Esophagus muscularis mucosa (tissue), 4 donors: ENCODE measurements at regions not wholly inside any gene's neighbourhood (a gene's known extent, or its start where the extent isn't known, plus 50 kb on each side); places are given as distances from the start of the nearest gene placed in this dataset.

ENCODE experiments used
- DNase-seq: peaks from one replicate; pipeline ENCODE4 v3.0.0-alpha.2; 2017; ENCODE audit errors: extremely low spot score
- H3K27ac ChIP-seq, 4 donors: fragments of 200-600 bp; sonication (generic); replicated peaks in 1 of 4; 1 replicate in 3 of 4; 2 replicates in 1 of 4; pipeline ENCODE4 v1.5.1; 2016 to 2019; ENCODE audit warnings: mild to moderate bottlenecking in 1 of 4
- H3K27me3 ChIP-seq, 4 donors: fragments of 200-600 bp; sonication (generic); one replicate each; pipeline versions ENCODE4 v1.5.1 to v1.6.0; 2016 to 2019
- H3K36me3 ChIP-seq, 4 donors: fragments of 200-600 bp; sonication (generic); one replicate each; pipeline ENCODE4 v1.5.1; 2016 to 2019
- H3K4me1 ChIP-seq, 4 donors: fragments of 200-600 bp; sonication (generic); one replicate each; pipeline ENCODE4 v1.5.1; 2016 to 2019
- H3K4me3 ChIP-seq, 4 donors: fragments of 200-600 bp; sonication (generic); 1 replicate in 2 of 4; 2 replicates in 2 of 4; pipeline ENCODE4 v1.5.1; 2016 to 2019; ENCODE audit warnings: mild to moderate bottlenecking in 4 of 4, moderate library complexity in 1 of 4
- H3K9me3 ChIP-seq, 4 donors: fragments of 200-600 bp; sonication (generic); 1 replicate in 3 of 4; 2 replicates in 1 of 4; pipeline ENCODE4 v1.5.1; 2016 to 2019
- CTCF ChIP-seq, 3 experiments: fragments of 200-600 bp in 2 of 3; fragments of 450-650 bp in 1 of 3; sonication (generic) in 2 of 3; IDR thresholded peaks; one replicate each; pipeline ENCODE4 v1.5.1; 2017 to 2019; ENCODE audit warnings: antibody characterized with exemption in 3 of 3, mild to moderate bottlenecking in 2 of 3, moderate library complexity in 1 of 3
- EP300 ChIP-seq: sonication (generic); formaldehyde crosslinking; IDR thresholded peaks from one replicate; pipeline ENCODE4 v1.6.1; 2017; ENCODE audit warnings: antibody characterized with exemption
- POLR2A ChIP-seq: fragments of 450-650 bp; IDR thresholded peaks from one replicate; pipeline ENCODE4 v1.6.1; 2017; ENCODE audit warnings: antibody characterized with exemption, moderate library complexity, mild to moderate bottlenecking, low read depth
- POLR2AphosphoS5 ChIP-seq, 2 donors: sonication (generic); formaldehyde crosslinking; IDR thresholded peaks; one replicate each; pipeline ENCODE4 v1.6.1; 2017; ENCODE audit warnings: antibody characterized with exemption in 2 of 2
- WGBS: methylation state at CpG from one replicate; pipeline ENCODE4 v1.1.5; 2018; 5-methylcytosine and 5-hydroxymethylcytosine counted together
- intact Hi-C: fragments of 100-400 bp; cut with DNase I; formaldehyde crosslinking; loops from one replicate; pipeline ENCODE4 v1.15.1; 2023

GRCh38 chr7:47677664-47678063 lies 95.8 kb upstream of the TNS3 start:
- TF ChIP-seq POLR2AphosphoS5 (IDR thresholded peaks at IDR 0.05) (no peak), POLR2A (no peak), CTCF (IDR thresholded peaks at IDR 0.05) (no peak), EP300 (no peak)
- Histone ChIP-seq H3K9me3 (no peaks in the 10 kb centered on the region), H3K27me3 (no peaks in the 10 kb centered on the region), H3K27ac (no peak overlapping the region), H3K36me3 (no peaks in the 10 kb centered on the region), H3K4me3 (no peak overlapping the region), H3K4me1 (peaks cover 0 to 12% (median 7%) of the 10 kb centered on the region in 4 donors)
- DNase-seq: no peak
- 85% methylated on average over 1 of the region's 1 CpG for WGBS
- intact Hi-C loops: no loop called here

- H3K36me3 ChIP-seq: no peaks in the 10 kb centered on the region
- intact Hi-C loops: no loop called here
Measured at GRCh38 chr7:47677093-47677492, 95.2 kb upstream of the TNS3 start.

GRCh38 chr7:47672977-47673381 lies 91.1 kb upstream of the TNS3 start:
- H3K36me3 ChIP-seq: no peaks in the 10 kb centered on the region
- 91% methylated on average over 3 of the region's 3 CpGs for WGBS

More at GRCh38 chr7:47677093-47677492, 95.2 kb upstream of the TNS3 start:
- 100% methylated on average over 2 of the region's 2 CpGs for WGBS
- Histone ChIP-seq H3K4me3 (no peak overlapping the region), H3K4me1 (peaks cover 0 to 12% (median 7%) of the 10 kb centered on the region in 4 donors), H3K9me3 (no peaks in the 10 kb centered on the region), H3K27ac (no peak overlapping the region), H3K27me3 (no peaks in the 10 kb centered on the region)
- TF ChIP-seq CTCF (IDR thresholded peaks at IDR 0.05) (no peak), POLR2A (no peak), POLR2AphosphoS5 (IDR thresholded peaks at IDR 0.05) (no peak), EP300 (no peak)
- DNase-seq: no peak

GRCh38 chr7:47672271-47672791 lies 90.4 kb upstream of the TNS3 start:
- WGBS: 75% methylated on average over 7 of the region's 7 CpGs
- TF ChIP-seq POLR2A (no peak), POLR2AphosphoS5 (IDR thresholded peaks at IDR 0.05) (no peak), CTCF (IDR thresholded peaks at IDR 0.05) (no peak), EP300 (no peak)

More at GRCh38 chr7:47672977-47673381, 91.1 kb upstream of the TNS3 start:
- intact Hi-C loops: no loop called here
- Histone ChIP-seq H3K9me3 (no peaks in the 10 kb centered on the region), H3K27me3 (no peaks in the 10 kb centered on the region), H3K27ac (no peak overlapping the region), H3K4me1 (peaks cover 0 to 17% (median 3%) of the 10 kb centered on the region in 4 donors), H3K4me3 (no peak overlapping the region)
- no peak for TF ChIP-seq POLR2AphosphoS5 (IDR thresholded peaks at IDR 0.05)
- no peak for TF ChIP-seq CTCF (IDR thresholded peaks at IDR 0.05)
- no peak for TF ChIP-seq EP300
- no peak for TF ChIP-seq POLR2A
- no peak for DNase-seq

GRCh38 chr7:47671358-47671757 lies 89.4 kb upstream of the TNS3 start:
- 92% methylated on average over 13 of the region's 13 CpGs for WGBS
- intact Hi-C loops: no loop called here
- H3K36me3 ChIP-seq: no peaks in the 10 kb centered on the region
- H3K27ac ChIP-seq: no peak overlapping the region
- DNase-seq: no peak
- TF ChIP-seq POLR2AphosphoS5 (IDR thresholded peaks at IDR 0.05): no peak
- TF ChIP-seq CTCF (IDR thresholded peaks at IDR 0.05): no peak
- TF ChIP-seq EP300: no peak
- TF ChIP-seq POLR2A: no peak
- no peaks in the 10 kb centered on the region for H3K27me3 ChIP-seq
- peaks cover 0 to 13% (median 0%) of the 10 kb centered on the region in 4 donors for H3K4me1 ChIP-seq
- no peaks in the 10 kb centered on the region for H3K9me3 ChIP-seq
- no peak overlapping the region for H3K4me3 ChIP-seq

More at GRCh38 chr7:47672271-47672791, 90.4 kb upstream of the TNS3 start:
- intact Hi-C loops: no loop called here
- H3K27ac ChIP-seq: no peak overlapping the region
- no peaks in the 10 kb centered on the region for H3K9me3 ChIP-seq
- H3K36me3 ChIP-seq: no peaks in the 10 kb centered on the region
- H3K4me1 ChIP-seq: peaks cover 0 to 13% (median 0%) of the 10 kb centered on the region in 4 donors
- no peak overlapping the region for H3K4me3 ChIP-seq
- DNase-seq: no peak
- no peaks in the 10 kb centered on the region for H3K27me3 ChIP-seq
